ENCODE measurements at regions not wholly inside any gene's neighbourhood (a gene's known extent, or its start where the extent isn't known, plus 50 kb on each side); places are given as distances from the start of the nearest gene placed in this dataset.

DNA sequence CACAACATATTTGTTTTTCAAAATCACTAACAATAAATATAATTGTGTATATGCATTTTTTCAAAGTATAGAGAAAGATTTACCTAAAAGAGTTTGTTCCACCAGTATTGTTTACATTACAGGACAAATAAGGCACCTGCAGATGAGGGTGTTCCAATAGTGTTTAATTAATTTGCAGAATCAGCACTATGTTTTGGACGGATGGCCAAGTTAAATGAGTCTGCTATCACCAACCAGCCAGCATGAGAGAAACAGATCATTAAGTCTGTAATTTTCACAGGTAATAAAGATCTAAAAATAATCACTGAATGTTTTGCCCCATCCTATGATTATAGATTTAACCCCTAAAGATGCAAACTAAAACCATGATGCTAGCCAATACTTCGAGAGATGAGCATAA, 2247.0 kb downstream of the NCAM2 start:
- DNase-seq: no peak

DNA sequence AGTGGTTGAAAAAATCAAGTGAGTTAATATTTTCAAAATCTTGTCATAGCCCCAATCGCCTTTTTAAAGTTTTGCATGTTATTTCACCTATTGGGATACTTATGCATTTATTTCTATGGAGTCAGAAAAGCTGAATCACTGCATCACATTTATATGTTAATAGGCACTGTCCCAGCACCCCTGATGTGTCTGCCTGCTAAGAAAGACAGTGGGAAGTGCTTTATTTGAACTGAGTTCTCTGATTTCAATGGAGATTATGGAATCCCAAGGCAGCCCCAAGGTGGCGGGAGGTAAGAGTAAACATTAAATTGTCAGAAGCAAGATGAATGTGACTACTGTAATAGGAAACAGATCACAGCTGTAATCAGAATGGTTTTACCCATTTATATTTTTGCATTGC, 2225.7 kb downstream of the NCAM2 start:
- DNase-seq: no peak

DNA sequence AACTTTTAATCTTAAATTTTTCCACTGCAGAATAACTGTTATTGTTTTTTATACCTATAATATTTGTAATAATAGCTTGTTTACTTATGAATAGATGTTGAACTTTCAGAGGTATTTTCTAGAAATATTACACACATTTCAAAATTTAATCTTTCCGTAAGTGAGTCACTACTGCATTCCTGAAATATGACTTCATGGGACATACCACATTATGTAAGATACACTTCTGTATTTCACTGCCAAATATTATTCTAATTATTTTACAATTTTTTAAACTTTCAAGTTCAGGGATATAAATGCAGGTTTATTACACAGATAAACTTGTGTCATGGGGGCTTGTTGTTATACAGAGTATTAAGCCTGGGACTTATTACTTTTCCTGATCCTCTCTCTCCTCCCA, 2220.5 kb downstream of the NCAM2 start:
- DNase-seq: no peak

DNA sequence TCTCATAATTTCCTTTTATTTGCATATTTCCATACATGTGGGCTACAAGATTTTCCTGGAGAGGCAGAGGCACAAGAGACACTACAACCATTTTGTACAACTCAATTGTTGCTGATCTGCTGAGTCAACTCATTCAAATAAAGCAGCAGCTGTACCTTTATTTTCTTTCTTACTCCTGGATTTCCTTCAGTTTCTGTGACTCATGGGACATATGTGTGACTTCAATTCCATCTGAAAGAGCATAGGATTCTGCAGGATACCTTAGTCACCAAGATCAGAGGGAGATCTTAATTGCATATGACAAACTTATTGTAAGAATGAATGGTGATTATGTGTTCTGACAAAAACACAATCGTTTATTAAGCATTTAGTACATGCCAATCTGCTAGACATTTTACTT, 2219.4 kb downstream of the NCAM2 start:
- DNase-seq: no peak

DNA sequence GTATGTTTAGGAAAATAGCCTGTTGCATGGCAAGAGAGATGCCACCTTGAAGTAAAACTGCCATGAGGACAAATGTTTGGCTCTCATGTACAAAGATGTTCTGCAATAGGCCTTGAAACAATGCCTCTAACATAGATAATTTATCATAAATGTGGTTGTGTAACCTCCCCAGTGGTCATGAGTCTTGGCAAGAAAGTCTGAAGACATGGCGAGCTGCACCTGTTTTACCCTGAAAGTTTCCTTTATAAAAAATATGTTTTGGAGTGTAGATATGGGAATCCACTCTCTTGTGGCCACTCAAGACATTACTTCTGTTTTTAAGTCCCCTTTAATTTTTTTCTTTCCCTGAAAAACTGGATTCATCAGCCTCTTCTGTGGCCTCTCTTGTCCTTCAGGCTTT, 2217.1 kb downstream of the NCAM2 start:
- no peak for DNase-seq
